Tibial nerve (tissue), 4 donors: ENCODE measurements at regions not wholly inside any gene's neighbourhood (a gene's known extent, or its start where the extent isn't known, plus 50 kb on each side); places are given as distances from the start of the nearest gene placed in this dataset.

Experiments
- CTCF ChIP-seq, 5 experiments: fragments of 200-600 bp in 3 of 5; fragments of 450-650 bp in 2 of 5; sonication (generic) in 3 of 5; IDR thresholded peaks; one replicate each; pipeline ENCODE4 v1.5.1; 2016 to 2019; ENCODE audit warnings: antibody characterized with exemption in 5 of 5, mild to moderate bottlenecking in 3 of 5, moderate library complexity in 2 of 5
- EP300 ChIP-seq, 2 donors: sonication (generic); formaldehyde crosslinking; IDR thresholded peaks; one replicate each; pipeline ENCODE4 v1.6.1; 2017; ENCODE audit warnings: antibody characterized with exemption in 2 of 2, mild to moderate bottlenecking in 1 of 2

GRCh38 chr20:51184289-51184688, 161.4 kb upstream of the KCNG1 start:
- TF ChIP-seq CTCF (IDR thresholded peaks at IDR 0.05): no peak
- TF ChIP-seq EP300 (IDR thresholded peaks at IDR 0.05): no peak
